HG03457 (cell line): ENCODE measurements at regions not wholly inside any gene's neighbourhood (a gene's known extent, or its start where the extent isn't known, plus 50 kb on each side); places are given as distances from the start of the nearest gene placed in this dataset.
"Not testable (repeated sequence)": the region's sequence is repeated elsewhere in the genome, so short reads cannot be mapped to it uniquely, and the experiment has no call there.

ENCODE experiments used
- ATAC-seq: cut with Tn5 transposase; IDR thresholded peaks from one replicate; pipeline ENCODE4 v1.9.1; 2021; ENCODE audit warnings: moderate number of reproducible peaks; ENCODE audit not compliant: unreplicated experiment

DNA sequence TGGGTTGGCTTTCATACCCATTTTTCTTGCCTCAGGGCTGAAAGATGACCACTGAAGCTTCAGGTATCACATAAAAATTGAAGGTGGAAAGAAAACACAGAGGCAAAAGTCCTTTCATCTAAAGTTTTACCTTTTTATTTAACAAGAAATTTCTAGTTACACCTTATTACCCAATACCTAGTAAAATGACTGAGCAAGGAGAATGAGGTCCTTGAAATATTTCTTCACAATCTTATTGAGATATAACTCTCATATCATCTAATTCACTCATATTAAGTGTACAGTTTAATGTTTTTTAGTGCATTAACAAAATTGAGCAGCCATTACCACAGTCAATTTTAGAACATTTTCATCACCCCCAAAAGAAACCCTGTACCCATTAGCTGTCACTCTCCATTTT, 112.9 kb upstream of the ADTRP start:
- no peak for ATAC-seq

DNA sequence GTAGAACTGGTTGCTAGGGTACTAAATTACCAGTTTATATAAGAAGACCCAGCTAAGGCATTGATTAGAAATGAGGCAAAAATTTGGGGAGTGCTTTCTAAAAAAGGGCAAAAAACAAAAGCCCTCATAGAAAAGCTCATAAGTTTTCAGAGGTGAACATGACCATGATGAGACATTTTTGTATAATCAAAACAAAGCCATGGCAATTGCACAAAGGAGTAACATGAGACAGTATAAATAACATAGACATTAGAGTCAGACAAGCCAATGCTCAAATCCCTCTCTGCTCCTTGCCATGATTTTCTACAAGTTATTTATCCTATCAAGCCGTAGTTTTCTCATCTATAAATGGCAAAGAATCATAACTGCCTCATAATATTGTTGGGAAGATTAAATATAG, 112.2 kb upstream of the ADTRP start:
- ATAC-seq = no peak

DNA sequence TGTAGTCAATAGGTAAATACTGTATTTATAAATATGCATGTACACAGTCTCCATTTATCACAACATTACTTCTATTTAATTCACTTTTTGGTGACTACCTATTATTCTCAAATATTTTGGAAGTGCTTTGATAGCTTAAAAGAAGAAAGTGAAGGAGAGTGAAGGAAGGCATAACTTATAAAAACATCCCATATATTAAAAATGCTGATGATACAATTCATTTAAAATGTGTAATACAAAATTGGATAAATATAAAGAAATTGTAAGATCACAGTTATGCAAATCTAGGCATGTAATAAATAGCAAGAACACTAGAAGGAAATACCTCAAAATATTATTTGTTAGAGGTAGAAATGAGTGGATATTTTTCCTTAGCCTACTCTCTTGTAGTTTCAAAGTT, 111.6 kb upstream of the ADTRP start:
- no peak for ATAC-seq

DNA sequence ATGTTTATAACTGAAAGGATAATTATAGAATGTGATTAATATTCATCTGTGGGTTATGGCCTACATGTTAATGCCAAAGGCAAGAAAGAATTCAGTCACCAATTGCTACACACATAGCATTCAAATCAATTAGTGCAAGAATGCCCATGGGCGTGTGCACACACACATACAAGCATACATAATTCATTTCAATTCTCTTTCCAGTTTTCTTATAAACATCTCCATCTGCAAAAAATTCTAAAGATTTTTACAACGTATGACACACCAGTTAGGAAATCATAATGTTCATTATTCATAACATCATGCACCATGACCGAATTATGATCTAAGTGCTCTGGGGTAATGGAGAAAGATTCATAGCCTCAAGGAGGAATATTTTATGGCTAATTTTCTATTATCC, 111.0 kb upstream of the ADTRP start:
- no peak for ATAC-seq

DNA sequence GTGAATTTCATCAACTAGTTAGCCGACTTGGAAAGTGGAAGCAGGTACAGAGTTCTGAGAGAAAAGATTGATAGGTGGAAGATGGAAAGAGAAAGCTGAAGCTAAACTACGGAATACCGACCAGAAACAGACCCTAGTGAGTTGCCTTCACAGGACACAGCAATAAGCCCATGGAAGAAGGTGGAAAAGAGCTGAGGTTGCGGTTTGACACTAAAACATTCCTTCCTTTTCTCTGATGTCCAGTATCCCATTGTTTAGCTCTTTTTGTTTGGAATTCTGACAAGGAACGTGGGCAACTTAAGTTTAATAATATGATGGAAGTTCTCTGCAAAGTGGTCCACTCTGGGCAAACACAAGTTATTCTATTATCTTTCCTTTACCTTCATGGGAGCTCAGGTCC, 110.1 kb upstream of the ADTRP start:
- no peak for ATAC-seq

DNA sequence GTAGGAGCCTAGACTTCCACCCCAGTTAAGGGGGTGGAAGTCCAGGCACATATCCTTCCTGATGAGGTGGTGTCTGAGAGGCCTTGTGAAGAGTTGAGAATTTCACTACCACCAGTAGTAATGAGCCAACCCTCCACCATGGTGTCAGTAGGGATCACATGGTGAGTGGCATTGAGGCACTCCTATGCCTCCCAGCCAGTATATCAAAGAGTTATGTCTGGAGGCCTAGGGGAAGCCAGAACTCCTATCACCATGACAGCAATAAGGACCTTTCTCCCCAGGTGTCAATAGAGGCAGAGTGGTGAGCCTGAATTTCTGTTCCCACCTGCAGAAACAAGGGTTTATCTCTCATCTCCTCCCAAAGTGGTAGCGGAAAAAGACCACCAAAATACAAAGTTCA, 106.6 kb upstream of the ADTRP start:
- no peak for ATAC-seq

DNA sequence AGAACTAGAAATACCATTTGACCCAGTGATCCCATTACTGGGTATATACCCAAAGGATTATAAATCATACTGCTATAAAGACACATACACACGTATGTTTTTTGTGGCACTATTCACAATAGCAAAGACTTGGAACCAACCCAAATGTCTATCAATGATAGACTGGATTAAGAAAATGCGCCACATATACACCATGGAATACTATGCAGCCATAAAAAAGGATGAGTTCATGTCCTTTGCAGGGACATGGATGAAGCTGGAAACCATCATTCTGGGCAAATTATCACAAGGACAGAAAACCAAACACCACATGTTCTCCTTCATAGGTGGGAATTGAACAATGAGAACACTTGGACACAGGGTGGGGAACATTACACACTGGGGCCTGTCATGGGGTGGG, 104.9 kb upstream of the ADTRP start:
- not testable (repeated sequence) for ATAC-seq

DNA sequence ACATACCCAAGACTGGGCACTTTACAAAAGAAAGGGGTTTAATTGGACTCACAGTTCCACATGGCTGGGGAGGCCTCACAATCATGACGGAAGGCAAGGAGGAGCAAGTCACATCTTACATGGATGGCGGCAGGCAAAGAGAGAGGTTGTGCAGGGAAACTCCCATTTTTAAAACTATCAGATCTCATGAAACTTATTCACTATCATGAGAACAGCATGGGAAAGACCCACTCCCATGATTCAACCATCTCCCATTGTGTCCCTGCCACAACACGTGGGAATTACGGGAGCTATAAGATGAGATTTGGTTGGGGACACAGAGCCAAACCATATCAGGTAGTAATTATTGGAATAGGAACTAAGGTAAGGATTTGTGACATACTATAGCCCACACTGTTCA, 101.6 kb upstream of the ADTRP start:
- not testable (repeated sequence) for ATAC-seq

DNA sequence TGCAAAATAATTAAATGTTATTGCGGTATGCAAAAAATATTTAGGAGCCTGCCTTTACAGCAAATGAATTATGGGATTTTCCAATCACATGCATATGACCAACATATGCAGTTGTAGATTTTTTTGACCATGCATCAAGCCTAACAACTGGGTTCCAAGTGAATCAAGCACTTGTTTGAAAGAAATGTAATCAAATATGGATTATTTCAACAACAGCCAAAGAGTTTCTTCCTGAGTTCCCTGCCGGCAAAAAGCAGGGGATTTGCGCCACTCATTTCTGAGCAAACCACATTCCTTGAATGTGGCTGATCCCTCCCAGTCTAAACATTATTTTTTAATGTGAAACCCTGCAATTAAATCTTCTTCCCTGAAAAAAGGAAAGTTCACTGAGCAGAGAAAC, 100.1 kb upstream of the ADTRP start:
- ATAC-seq = no peak

DNA sequence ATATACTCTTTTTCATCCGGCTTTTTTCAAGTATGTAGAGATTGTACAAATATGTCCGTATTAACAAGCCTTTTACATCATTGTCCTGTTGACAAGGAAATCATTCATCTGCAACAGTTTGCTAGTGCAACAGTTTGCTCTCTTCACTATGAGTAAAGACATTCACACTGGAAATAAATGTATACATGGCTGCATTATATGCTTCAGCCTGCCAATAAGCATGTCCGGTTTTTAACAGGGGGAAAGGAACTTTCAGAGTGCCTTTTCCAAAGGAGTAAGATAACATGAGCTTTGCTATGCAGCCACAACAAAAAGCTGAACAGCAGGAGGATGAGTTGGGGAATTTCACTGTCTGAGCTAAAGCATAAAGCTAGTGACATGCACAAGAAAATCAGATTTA, 99.4 kb upstream of the ADTRP start:
- no peak for ATAC-seq

DNA sequence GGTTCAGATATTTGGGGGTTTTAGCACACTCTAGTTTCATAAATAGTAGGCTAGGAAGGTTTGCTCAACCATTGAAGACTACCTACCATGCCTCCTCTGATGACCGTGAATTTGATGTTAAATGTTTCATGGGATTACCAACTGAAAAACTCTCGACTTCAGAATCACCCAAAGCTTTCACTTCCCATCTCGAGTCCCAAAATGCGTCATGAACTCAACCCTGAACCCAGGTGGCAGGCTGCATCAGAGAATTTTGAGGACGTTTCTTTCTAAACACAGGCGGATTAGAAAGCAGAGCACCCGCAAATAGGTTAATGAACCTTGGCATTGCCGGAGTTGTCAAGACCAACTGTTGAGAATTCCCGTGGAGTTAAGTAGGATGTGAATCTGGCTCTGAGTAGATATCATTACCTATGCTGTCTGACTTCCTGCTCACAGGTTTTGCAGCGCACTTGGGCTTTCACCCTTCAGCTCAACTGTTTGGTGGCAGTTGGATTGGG, 98.4 kb upstream of the ADTRP start:
- peak; percentile 57 for ATAC-seq

DNA sequence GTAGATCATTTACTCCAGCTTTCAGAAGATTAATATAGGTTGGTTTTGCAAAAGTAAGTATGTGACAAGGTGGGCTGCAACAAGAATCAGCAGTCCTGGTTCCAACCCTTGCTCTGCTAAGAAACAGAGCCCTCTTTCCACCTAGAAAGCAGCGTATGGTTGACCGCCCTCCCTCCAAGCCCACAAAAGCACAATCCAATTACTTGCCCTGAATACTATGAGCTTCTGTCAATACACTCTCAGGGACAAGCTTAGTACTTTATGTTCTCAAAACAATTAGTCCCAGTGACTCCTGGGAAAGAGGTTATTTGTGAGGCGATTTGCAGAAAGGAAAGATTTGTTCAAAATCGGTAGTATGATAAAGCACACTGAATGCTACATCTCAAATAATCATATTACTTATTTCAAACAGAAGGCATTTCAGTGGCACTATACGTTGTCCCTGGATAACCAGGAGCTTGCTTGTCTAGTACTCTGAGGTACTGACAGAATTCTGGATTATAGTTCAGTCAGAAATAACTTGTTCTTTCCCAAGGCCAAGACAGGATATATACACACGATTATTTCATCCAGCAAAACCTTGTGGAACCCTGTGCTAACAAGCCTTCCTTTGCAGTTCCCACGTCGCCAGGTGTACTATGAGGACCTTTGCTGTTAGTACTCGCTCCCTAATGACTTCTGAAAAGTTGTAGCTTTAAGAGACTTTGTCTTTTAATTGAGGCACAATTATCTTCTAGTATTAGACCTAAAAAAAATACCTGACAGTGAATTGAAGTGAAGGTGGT, 96.9 kb upstream of the ADTRP start:
- no peak for ATAC-seq

DNA sequence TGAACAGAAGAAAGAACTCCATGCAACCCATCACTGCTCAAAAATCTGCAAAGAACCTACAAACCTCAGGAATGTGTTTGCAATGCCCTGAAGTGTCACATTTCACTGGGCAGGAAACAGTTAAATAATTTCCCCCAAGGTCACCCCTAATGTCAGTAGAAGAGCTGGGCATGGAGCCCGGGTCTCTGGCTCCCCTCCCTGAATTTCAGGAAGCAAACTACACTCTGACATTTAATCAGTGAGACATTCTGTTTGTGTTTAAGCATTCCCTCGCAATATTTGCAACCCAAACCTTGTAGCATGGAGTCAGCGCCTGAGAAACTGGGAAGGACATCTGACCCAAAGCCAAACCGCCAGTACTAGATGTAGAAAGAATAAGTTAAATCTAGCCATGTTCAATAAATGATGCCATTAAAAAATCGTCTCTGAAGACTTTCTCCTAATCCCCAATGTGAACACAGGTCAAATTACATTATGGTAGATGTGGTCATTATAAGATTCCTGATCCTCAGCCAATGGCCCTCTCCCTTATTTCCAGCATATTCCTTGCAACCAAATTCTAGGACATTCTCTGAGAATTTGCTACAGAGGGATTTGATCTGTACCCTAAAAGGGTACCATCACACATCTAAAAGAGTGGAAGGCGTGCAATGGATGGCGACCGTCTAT, 91.2 kb upstream of the ADTRP start:
- no peak for ATAC-seq

DNA sequence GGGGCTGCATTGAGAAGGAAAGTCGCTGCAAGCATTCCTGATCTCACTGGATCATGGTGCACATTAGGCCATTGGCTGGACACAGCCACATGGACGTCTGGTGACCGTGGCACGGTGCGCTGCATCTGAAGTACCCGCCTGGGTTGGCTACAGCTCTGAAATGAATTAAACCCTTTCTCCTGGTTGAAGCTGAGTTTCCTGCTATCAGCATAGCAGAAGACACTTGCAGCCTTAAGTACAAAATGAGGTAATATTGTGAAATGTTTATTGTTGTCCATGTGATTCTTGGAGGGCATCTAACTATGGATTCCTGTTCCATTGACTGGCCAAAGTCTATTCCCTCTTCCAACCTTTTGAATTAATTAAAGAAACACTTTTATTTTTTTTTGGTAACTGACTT, 89.8 kb upstream of the ADTRP start:
- ATAC-seq = no peak

DNA sequence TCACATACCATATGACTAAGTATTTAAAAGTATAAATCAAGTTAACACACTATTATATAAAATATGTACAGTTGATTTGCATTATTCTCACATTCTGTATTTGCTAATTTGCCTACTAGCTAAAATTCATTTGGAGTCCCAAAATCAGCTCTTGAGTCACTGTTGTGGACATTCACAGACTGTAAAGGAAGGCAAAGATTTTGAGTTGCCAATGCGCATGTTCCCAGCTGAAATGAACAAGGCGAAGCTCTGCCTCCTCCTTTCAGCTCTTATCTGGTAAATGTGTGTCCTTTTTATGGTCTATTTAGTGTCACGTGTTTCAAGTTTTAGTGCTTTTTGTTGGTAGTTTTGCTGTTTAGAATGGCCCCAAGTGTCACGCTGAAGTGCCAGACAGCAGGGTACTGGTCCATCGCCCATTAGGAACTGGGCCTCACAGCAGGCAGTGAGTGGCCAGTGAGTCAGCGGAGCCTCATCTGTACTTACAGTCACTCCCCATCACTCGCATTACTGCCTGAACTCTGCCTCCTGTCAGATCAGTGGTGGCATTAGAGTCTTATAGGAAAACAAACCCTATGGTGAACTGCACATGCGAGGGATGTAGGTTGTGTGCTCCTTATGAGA, 87.2 kb upstream of the ADTRP start:
- ATAC-seq = no peak

DNA sequence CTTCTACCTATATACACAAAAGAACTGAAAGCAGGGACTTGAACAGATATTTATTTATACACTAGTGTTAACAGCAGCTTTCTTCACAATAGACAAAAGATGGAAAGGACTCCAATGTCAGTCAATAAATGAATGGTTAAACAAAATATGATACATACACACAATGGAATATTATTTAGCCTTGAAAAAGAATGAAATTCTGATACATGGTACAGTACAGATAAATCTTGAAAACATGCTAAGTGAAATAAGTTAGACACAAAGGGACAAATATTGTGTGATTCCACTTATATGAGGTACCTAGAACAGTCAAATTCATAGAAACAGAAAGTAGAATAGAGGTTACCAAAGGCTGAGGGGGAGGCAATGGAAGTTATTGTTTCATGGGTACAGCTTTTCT, 79.8 kb upstream of the ADTRP start:
- no peak for ATAC-seq

DNA sequence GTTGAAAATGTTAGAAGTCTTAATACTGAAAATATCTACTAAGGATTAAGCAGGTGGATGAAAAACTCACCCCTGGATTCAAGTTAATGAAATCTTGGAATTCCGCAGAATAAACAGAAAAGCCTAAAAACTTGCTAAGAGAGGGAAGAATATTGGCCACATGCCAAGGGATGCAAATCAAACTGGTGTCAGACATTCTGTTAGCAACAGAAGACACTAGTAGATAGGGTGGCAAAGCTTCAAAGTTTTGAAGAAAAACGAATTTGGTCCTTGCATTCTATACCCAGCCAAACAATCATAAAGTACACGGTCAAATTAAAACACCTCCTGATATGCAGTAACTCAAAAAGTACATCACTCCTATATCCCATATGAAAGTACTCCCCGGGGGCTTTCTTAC, 77.1 kb upstream of the ADTRP start:
- ATAC-seq = no peak

DNA sequence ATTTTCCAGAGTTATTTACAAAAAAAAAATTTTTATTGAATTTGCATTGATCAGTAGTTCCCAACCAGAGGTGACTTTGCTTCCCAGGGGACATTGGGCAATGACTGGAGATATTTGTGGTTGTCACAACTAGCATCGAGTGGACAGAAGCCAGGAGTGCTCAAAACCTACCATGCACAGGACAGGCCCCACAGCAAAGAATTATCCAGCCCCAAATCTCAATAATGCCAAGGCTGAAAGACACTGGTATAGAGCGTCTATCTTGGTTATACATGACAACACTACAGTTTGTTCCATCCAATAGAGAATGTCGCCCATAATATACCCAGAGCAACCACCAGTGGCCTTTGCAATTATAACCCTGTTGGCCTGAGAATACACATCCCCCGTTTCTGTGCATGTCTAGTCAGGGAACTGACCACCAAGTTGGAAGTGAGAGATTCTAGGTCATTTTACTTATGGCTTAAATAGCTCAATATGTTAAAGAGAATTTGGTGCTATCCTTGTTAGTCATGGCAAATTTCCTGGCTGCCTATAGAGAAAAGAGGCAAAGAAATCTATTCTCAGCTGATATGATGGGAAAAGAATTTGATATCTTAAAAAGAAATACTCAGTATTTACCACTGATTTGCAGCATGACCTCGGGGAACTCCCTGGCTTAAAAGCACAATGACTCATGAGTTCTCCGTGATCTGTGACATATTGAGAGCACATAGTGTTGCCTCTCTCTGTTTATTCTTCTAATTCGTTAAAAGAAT, 76.0 kb upstream of the ADTRP start:
- ATAC-seq = no peak

DNA sequence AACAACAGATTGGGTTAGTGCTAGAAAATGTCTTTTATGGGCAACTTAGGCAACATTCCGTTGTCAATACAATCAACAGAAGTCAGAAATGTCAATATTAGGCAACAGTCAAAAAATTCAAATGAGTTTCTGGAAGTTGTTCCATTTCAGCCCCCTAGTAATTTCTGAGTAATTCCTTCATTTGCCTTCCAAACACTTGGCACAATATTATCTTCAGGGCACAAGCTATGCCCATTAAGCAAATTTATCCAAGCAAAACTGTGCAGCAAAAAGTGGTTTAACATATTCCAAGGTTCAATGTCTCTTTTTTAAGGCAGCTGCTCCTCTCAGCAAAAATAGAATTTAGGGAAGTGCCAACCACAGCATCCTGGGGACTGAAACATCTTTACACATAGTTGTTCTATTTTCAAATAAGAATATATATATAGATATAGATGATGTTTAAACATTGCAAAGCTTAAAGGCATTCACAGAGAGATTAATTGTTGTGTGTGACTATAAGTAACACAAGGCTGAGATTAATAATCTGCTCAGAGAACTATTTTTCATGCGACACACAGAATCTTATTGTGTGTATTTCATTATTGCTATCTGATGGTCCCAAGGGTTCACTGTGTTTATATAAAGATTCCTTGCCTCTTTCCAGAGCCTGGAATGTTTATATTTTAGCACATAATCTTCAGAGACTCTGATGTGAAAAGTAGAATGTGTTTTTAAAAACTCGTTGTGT, 75.2 kb upstream of the ADTRP start:
- ATAC-seq = no peak

DNA sequence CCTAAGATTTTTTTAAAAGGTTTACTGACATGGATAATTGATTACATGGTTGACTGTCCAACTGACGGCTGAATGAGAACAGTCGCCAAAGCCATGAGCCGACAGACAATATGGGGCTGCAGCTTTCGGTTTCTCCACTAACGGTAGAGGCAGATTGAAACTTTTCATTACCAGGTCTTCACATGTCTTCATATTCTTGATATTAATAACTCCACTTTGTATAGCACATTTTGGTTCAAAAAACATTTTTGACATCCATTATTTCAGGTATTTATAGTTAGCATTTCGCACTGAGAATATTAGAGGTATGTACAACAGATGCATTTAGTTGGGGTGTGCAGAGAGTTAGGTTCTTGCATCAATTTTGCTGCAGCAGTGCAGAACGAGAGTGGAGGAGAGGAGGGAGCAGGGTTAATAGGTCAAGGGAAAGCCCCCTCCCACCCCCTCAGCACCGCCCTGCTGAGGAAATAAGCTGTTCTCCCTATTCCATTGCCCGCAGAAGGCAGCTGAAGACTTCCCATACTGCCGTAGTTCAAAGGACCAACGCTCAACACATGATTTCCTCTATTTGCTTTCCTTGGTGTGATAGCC, 73.6 kb upstream of the ADTRP start:
- no peak for ATAC-seq
